ENCODE measurements at regions not wholly inside any gene's neighbourhood (a gene's known extent, or its start where the extent isn't known, plus 50 kb on each side); places are given as distances from the start of the nearest gene placed in this dataset.

DNA sequence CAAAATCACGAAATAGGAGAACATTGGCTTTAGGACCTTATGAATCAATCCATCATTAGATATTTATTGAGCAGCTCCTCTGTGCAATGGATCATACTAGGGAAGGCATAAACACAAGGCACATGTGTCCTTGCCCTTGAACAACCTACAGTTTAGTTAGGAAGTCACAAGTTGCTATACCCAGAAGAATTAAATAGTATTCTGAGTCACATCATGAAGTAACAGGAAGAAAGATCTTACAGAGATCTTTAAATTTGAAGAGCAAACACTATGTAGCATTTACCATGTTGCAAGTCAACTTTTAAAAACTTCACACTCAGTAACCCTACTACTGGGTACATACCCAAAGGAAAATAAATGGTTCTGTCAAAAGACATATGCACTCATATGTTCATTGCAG is 355.2 kb upstream of the SLC14A2 start:
- BruUV-seq (replicated peaks) = no TSS peak
- TF ChIP-seq EZH2phosphoT487 (IDR thresholded peaks at IDR 0.05; ENCODE audit: borderline replicate concordance, low read depth, low read length) (no peak), CTCF (conservative IDR thresholded peaks at IDR 0.05; ENCODE audit: low read length) (no peak)
- Histone ChIP-seq H3K36me3 (ENCODE audit: insufficient read depth, low read length) (no peaks in the 10 kb centered on the region), H3K79me2 (ENCODE audit: insufficient read depth, low read depth, low read length) (no peaks in the 10 kb centered on the region), H3K9me2 (ENCODE audit: insufficient read depth, low read length) (no peaks in the 10 kb centered on the region), H2AFZ (ENCODE audit: low read length) (no peak overlapping the region), H3K4me2 (ENCODE audit: low read length) (no peak overlapping the region), H3K9me3 (ENCODE audit: low read length) (no peaks in the 10 kb centered on the region), H3K27ac (ENCODE audit: low read depth, low read length, poor library complexity, severe bottlenecking) (no peak overlapping the region), H3K4me1 (ENCODE audit: insufficient read depth, low read length, poor library complexity, severe bottlenecking) (no peaks in the 10 kb centered on the region), H4K20me1 (ENCODE audit: insufficient read depth, low read length) (no peaks in the 10 kb centered on the region), H3K4me3 (ENCODE audit: low read depth, low read length, poor library complexity, severe bottlenecking) (no peak overlapping the region)
- no peak for DNase-seq (ENCODE audit: low spot score)
- CTCF ChIA-PET (ENCODE audit: unreplicated experiment) = no interaction called here
- POLR2A ChIA-PET = no interaction called here
- intact Hi-C loops (cut with micrococcal nuclease; ENCODE audit: unreplicated experiment) = no loop called here

GRCh38 chr18:45266023-45266422 is 349.3 kb upstream of the SLC14A2 start:
- H2AFZ ChIP-seq (ENCODE audit: low read length) = no peak overlapping the region
- CTCF ChIA-PET (ENCODE audit: unreplicated experiment) = no interaction called here
- POLR2A ChIA-PET = no interaction called here

DNA sequence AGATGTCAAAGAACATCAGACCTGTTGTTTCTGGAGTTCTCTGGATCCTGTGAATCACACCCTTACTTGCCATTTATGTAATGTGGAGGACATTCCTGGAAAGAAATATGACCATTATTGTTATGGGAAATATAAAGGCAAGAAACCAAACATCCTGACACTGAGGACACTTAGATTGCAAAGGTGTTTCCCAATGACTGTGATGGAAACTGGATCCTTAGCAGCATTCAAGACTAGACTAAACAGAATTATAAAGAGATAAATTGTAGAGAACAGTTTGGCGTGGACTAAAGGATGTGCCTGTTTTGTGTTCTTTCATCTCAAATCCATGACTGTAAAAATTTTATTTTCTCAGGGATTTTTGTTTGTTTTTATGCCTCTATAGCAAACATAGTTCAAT is 347.7 kb upstream of the SLC14A2 start:
- POLR2A ChIA-PET = no interaction called here
- H3K9me2 ChIP-seq (ENCODE audit: insufficient read depth, low read length) = no peaks in the 10 kb centered on the region
- no peak for DNase-seq (ENCODE audit: low spot score)
- no peaks in the 10 kb centered on the region for H4K20me1 ChIP-seq (ENCODE audit: insufficient read depth, low read length)
- no peaks in the 10 kb centered on the region for H3K9me3 ChIP-seq (ENCODE audit: low read length)
- no peaks in the 10 kb centered on the region for H3K4me1 ChIP-seq (ENCODE audit: insufficient read depth, low read length, poor library complexity, severe bottlenecking)
- no peak for TF ChIP-seq CTCF (conservative IDR thresholded peaks at IDR 0.05; ENCODE audit: low read length)
- TF ChIP-seq EZH2phosphoT487 (IDR thresholded peaks at IDR 0.05; ENCODE audit: borderline replicate concordance, low read depth, low read length) = no peak
- H3K4me3 ChIP-seq (ENCODE audit: low read depth, low read length, poor library complexity, severe bottlenecking) = no peak overlapping the region
- intact Hi-C loops (cut with micrococcal nuclease; ENCODE audit: unreplicated experiment) = no loop called here
- no peaks in the 10 kb centered on the region for H3K36me3 ChIP-seq (ENCODE audit: insufficient read depth, low read length)
- BruUV-seq (replicated peaks) = no TSS peak
- no peak overlapping the region for H3K4me2 ChIP-seq (ENCODE audit: low read length)
- H3K27ac ChIP-seq (ENCODE audit: low read depth, low read length, poor library complexity, severe bottlenecking) = no peak overlapping the region
- CTCF ChIA-PET (ENCODE audit: unreplicated experiment) = interaction anchor here (0.6 kb wide), 1 partner anchor 9 kb away, joined by 3 read pairs; no protein-coding TSS in a partner anchor
- no peak overlapping the region for H2AFZ ChIP-seq (ENCODE audit: low read length)
- H3K79me2 ChIP-seq (ENCODE audit: insufficient read depth, low read depth, low read length) = no peaks in the 10 kb centered on the region

More at GRCh38 chr18:45266023-45266422, 349.3 kb upstream of the SLC14A2 start:
- Histone ChIP-seq H3K4me3 (ENCODE audit: low read depth, low read length, poor library complexity, severe bottlenecking) (no peak overlapping the region), H4K20me1 (ENCODE audit: insufficient read depth, low read length) (no peaks in the 10 kb centered on the region), H3K9me3 (ENCODE audit: low read length) (no peaks in the 10 kb centered on the region), H3K27ac (ENCODE audit: low read depth, low read length, poor library complexity, severe bottlenecking) (no peak overlapping the region), H3K4me2 (ENCODE audit: low read length) (no peak overlapping the region), H3K79me2 (ENCODE audit: insufficient read depth, low read depth, low read length) (no peaks in the 10 kb centered on the region), H3K36me3 (ENCODE audit: insufficient read depth, low read length) (no peaks in the 10 kb centered on the region), H3K4me1 (ENCODE audit: insufficient read depth, low read length, poor library complexity, severe bottlenecking) (no peaks in the 10 kb centered on the region), H3K9me2 (ENCODE audit: insufficient read depth, low read length) (no peaks in the 10 kb centered on the region)
- no TSS peak for BruUV-seq (replicated peaks)
- intact Hi-C loops (cut with micrococcal nuclease; ENCODE audit: unreplicated experiment) = no loop called here
- TF ChIP-seq CTCF (conservative IDR thresholded peaks at IDR 0.05; ENCODE audit: low read length) (no peak), EZH2phosphoT487 (IDR thresholded peaks at IDR 0.05; ENCODE audit: borderline replicate concordance, low read depth, low read length) (no peak)
- no peak for DNase-seq (ENCODE audit: low spot score)
